Astrocyte (in vitro differentiated cells and primary cell): ENCODE measurements at regions not wholly inside any gene's neighbourhood (a gene's known extent, or its start where the extent isn't known, plus 50 kb on each side); places are given as distances from the start of the nearest gene placed in this dataset.

Experiments used
- DNase-seq: peaks from one replicate; pipeline ENCODE4 v3.0.0-alpha.2; 2010; ENCODE audit warnings: low read depth
- FAIRE-seq: peaks from 2 replicates; lab custom pipeline; 2011; peaks lifted over from hg19 to GRCh38; lab: Jason Lieb, UNC
- H2AFZ ChIP-seq: 2 replicates; pipeline ENCODE4 v1.6.0; 2012; ENCODE audit warnings: low read depth, low read length, inconsistent platforms
- H3K27ac ChIP-seq: 2 replicates; pipeline ENCODE4 v1.5.1; 2011; ENCODE audit warnings: low read depth, low read length, inconsistent platforms
- H3K27me3 ChIP-seq: 2 replicates; pipeline ENCODE4 v1.6.0; 2011; ENCODE audit warnings: low read length, inconsistent platforms; ENCODE audit not compliant: insufficient read depth
- H3K36me3 ChIP-seq: 2 replicates; pipeline ENCODE4 v1.5.1; 2011; ENCODE audit warnings: low read length, inconsistent platforms; ENCODE audit not compliant: insufficient read depth
- H3K4me1 ChIP-seq: 2 replicates; pipeline ENCODE4 v1.5.1; 2011; ENCODE audit warnings: low read length, inconsistent platforms; ENCODE audit not compliant: insufficient read depth
- H3K4me2 ChIP-seq: 2 replicates; pipeline ENCODE4 v1.6.0; 2012; ENCODE audit warnings: low read length, inconsistent platforms
- H3K4me3 ChIP-seq: 2 replicates; pipeline ENCODE4 v1.5.1; 2011; ENCODE audit warnings: low read depth, mild to moderate bottlenecking, low read length, inconsistent platforms; ENCODE audit not compliant: insufficient read depth
- H3K79me2 ChIP-seq: 2 replicates; pipeline ENCODE4 v1.6.0; 2012; ENCODE audit warnings: mild to moderate bottlenecking, low read length, inconsistent platforms; ENCODE audit not compliant: insufficient read depth
- H3K9ac ChIP-seq: 2 replicates; pipeline ENCODE4 v1.6.0; 2012; ENCODE audit warnings: mild to moderate bottlenecking, low read length, inconsistent platforms
- H3K9me3 ChIP-seq: 2 replicates; pipeline ENCODE4 v1.5.1; 2012; ENCODE audit warnings: low read depth, mild to moderate bottlenecking, low read length, inconsistent platforms; ENCODE audit not compliant: insufficient read depth
- H4K20me1 ChIP-seq: 2 replicates; pipeline ENCODE4 v1.6.0; 2012; ENCODE audit warnings: low read length, inconsistent platforms; ENCODE audit not compliant: insufficient read depth
- H3K27ac Mint-ChIP-seq: one replicate; pipeline ENCODE4 v1.8.0; 2021; ENCODE audit warnings: mild to moderate bottlenecking, mixed read lengths; ENCODE audit not compliant: unreplicated experiment
- H3K27me3 Mint-ChIP-seq: one replicate; pipeline ENCODE4 v1.8.0; 2021; ENCODE audit warnings: low read depth, mixed read lengths; ENCODE audit not compliant: unreplicated experiment
- H3K36me3 Mint-ChIP-seq: one replicate; pipeline ENCODE4 v1.8.0; 2021; ENCODE audit warnings: low read depth, mixed read lengths; ENCODE audit not compliant: unreplicated experiment
- H3K4me1 Mint-ChIP-seq: one replicate; pipeline ENCODE4 v1.8.0; 2021; ENCODE audit warnings: low read depth, mixed read lengths; ENCODE audit not compliant: unreplicated experiment
- H3K4me3 Mint-ChIP-seq: one replicate; pipeline ENCODE4 v1.8.0; 2021; ENCODE audit warnings: mild to moderate bottlenecking, moderate library complexity, mixed read lengths; ENCODE audit not compliant: unreplicated experiment
- H3K9me3 Mint-ChIP-seq: one replicate; pipeline ENCODE4 v1.8.0; 2021; ENCODE audit warnings: mild to moderate bottlenecking, mixed read lengths; ENCODE audit not compliant: unreplicated experiment
- CTCF ChIP-seq: IDR thresholded peaks from 2 replicates; pipeline ENCODE4 v1.5.1; 2011; ENCODE audit warnings: low read depth, mild to moderate bottlenecking, inconsistent platforms, low read length, moderate library complexity; ENCODE audit not compliant: insufficient read depth
- EZH2 ChIP-seq: IDR thresholded peaks from 2 replicates; pipeline ENCODE4 v1.6.1; 2012; ENCODE audit warnings: mild to moderate bottlenecking, low read length, inconsistent platforms; ENCODE audit not compliant: insufficient read depth

GRCh38 chr5:28104080-28104479 lies 1065.7 kb upstream of the CDH9 start:
- Mint-ChIP-seq H3K4me1 (no peaks in the 10 kb centered on the region), H3K27me3 (no peaks in the 10 kb centered on the region)
- no peaks in the 10 kb centered on the region for H3K36me3 ChIP-seq

GRCh38 chr5:28084069-28084468 lies 1045.7 kb upstream of the CDH9 start:
- H3K4me1 ChIP-seq: no peaks in the 10 kb centered on the region
- TF ChIP-seq CTCF (no peak), EZH2 (no peak)
- H3K4me3 Mint-ChIP-seq: no peak overlapping the region
- no peaks in the 10 kb centered on the region for H3K27me3 ChIP-seq
- H3K36me3 Mint-ChIP-seq: peaks cover 4% of the 10 kb centered on the region
- H3K27me3 Mint-ChIP-seq: no peaks in the 10 kb centered on the region
- no peak overlapping the region for H3K27ac Mint-ChIP-seq
- no peaks in the 10 kb centered on the region for H4K20me1 ChIP-seq
- FAIRE-seq (no peak), DNase-seq (no peak)
- no peak overlapping the region for H3K27ac ChIP-seq
- no peaks in the 10 kb centered on the region for H3K36me3 ChIP-seq
- H3K9ac ChIP-seq: no peak overlapping the region
- no peaks in the 10 kb centered on the region for H3K4me1 Mint-ChIP-seq
- H3K4me3 ChIP-seq: no peak overlapping the region
- no peaks in the 10 kb centered on the region for H3K79me2 ChIP-seq
- H3K9me3 Mint-ChIP-seq: no peaks in the 10 kb centered on the region
- H3K9me3 ChIP-seq: no peaks in the 10 kb centered on the region
- H3K4me2 ChIP-seq: no peak overlapping the region
- H2AFZ ChIP-seq: no peak overlapping the region

More at GRCh38 chr5:28104080-28104479, 1065.7 kb upstream of the CDH9 start:
- no peaks in the 10 kb centered on the region for H3K9me3 ChIP-seq
- H3K79me2 ChIP-seq: no peaks in the 10 kb centered on the region
- no peak overlapping the region for H2AFZ ChIP-seq
- no peak overlapping the region for H3K4me3 ChIP-seq
- H3K27me3 ChIP-seq: no peaks in the 10 kb centered on the region
- H3K27ac ChIP-seq: no peak overlapping the region
- H3K9ac ChIP-seq: no peak overlapping the region
- H3K9me3 Mint-ChIP-seq: no peaks in the 10 kb centered on the region
- TF ChIP-seq EZH2 (no peak), CTCF (no peak)
- DNase-seq: no peak
- H4K20me1 ChIP-seq: no peaks in the 10 kb centered on the region
- H3K4me3 Mint-ChIP-seq: no peak overlapping the region
- no peaks in the 10 kb centered on the region for H3K4me1 ChIP-seq
- H3K4me2 ChIP-seq: no peak overlapping the region
- H3K27ac Mint-ChIP-seq: no peak overlapping the region
- FAIRE-seq: no peak
- H3K36me3 Mint-ChIP-seq: no peaks in the 10 kb centered on the region

GRCh38 chr5:28082610-28083009 lies 1044.2 kb upstream of the CDH9 start:
- Histone ChIP-seq H3K4me2 (no peak overlapping the region), H3K9ac (no peak overlapping the region), H2AFZ (no peak overlapping the region), H3K4me3 (no peak overlapping the region), H4K20me1 (no peaks in the 10 kb centered on the region), H3K4me1 (no peaks in the 10 kb centered on the region), H3K27ac (no peak overlapping the region), H3K79me2 (no peaks in the 10 kb centered on the region), H3K36me3 (no peaks in the 10 kb centered on the region), H3K9me3 (no peaks in the 10 kb centered on the region), H3K27me3 (no peaks in the 10 kb centered on the region)
- FAIRE-seq (no peak), DNase-seq (no peak)
- no peak for TF ChIP-seq CTCF
- no peak for TF ChIP-seq EZH2
- Mint-ChIP-seq H3K27ac (no peak overlapping the region), H3K9me3 (peaks cover 2% of the 10 kb centered on the region), H3K27me3 (no peaks in the 10 kb centered on the region), H3K36me3 (peaks cover 4% of the 10 kb centered on the region), H3K4me3 (no peak overlapping the region), H3K4me1 (no peaks in the 10 kb centered on the region)
